ENCODE measurements at regions not wholly inside any gene's neighbourhood (a gene's known extent, or its start where the extent isn't known, plus 50 kb on each side); places are given as distances from the start of the nearest gene placed in this dataset.

- Histone ChIP-seq H3K36me3 (ENCODE audit: control insufficient read depth, insufficient read depth, low read length) (no peaks in the 10 kb centered on the region), H3K4me3 (ENCODE audit: low read depth, low read length) (no peak overlapping the region), H3K27me3 (ENCODE audit: control insufficient read depth, insufficient read depth, low read length) (no peaks in the 10 kb centered on the region)
- no peak for TF ChIP-seq CTCF (IDR thresholded peaks at IDR 0.05; ENCODE audit: insufficient read depth, low read length, poor library complexity, severe bottlenecking)
- DNase-seq (ENCODE audit: low read depth) = no peak
Measured at GRCh38 chr4:33518856-33519255, 2725.5 kb downstream of the ARAP2 start.

- no peak for DNase-seq (ENCODE audit: low read depth)
- TF ChIP-seq CTCF (IDR thresholded peaks at IDR 0.05; ENCODE audit: insufficient read depth, low read length, poor library complexity, severe bottlenecking) = no peak
- no peak overlapping the region for H3K4me3 ChIP-seq (ENCODE audit: low read depth, low read length)
- H3K27me3 ChIP-seq (ENCODE audit: control insufficient read depth, insufficient read depth, low read length) = no peaks in the 10 kb centered on the region
- no peaks in the 10 kb centered on the region for H3K36me3 ChIP-seq (ENCODE audit: control insufficient read depth, insufficient read depth, low read length)
Measured at GRCh38 chr4:33532821-33533220, 2711.5 kb downstream of the ARAP2 start.

DNA sequence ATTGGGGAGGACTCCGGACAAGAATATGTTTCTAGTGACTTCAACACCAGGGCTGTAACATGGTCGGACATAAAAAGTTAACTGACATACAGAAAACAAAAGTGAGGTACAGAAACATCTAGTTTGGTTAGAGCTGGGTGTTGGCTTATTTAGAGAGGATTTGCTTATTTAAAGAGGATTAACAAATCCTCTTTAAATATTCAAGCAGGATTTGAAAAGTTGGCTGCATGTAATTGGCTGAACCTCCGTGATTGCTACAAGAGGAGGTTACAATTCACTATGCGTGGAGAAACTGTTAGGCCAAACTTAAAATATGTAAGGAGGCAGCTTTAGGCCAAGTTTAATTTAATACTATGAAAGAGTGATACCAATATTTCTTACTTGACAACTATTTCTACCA, 2707.4 kb downstream of the ARAP2 start:
- Histone ChIP-seq H3K4me3 (ENCODE audit: low read depth, low read length) (no peak overlapping the region), H3K36me3 (ENCODE audit: control insufficient read depth, insufficient read depth, low read length) (no peaks in the 10 kb centered on the region), H3K27me3 (ENCODE audit: control insufficient read depth, insufficient read depth, low read length) (no peaks in the 10 kb centered on the region)
- no peak for TF ChIP-seq CTCF (IDR thresholded peaks at IDR 0.05; ENCODE audit: insufficient read depth, low read length, poor library complexity, severe bottlenecking)
- no peak for DNase-seq (ENCODE audit: low read depth)

GRCh38 chr4:33537527-33537926, 2706.8 kb downstream of the ARAP2 start:
- no peak overlapping the region for H3K4me3 ChIP-seq (ENCODE audit: low read depth, low read length)
- no peaks in the 10 kb centered on the region for H3K36me3 ChIP-seq (ENCODE audit: control insufficient read depth, insufficient read depth, low read length)
- TF ChIP-seq CTCF (IDR thresholded peaks at IDR 0.05; ENCODE audit: insufficient read depth, low read length, poor library complexity, severe bottlenecking) = no peak
- H3K27me3 ChIP-seq (ENCODE audit: control insufficient read depth, insufficient read depth, low read length) = no peaks in the 10 kb centered on the region
- no peak for DNase-seq (ENCODE audit: low read depth)

GRCh38 chr4:33543941-33544450, 2700.3 kb downstream of the ARAP2 start:
- TF ChIP-seq CTCF (IDR thresholded peaks at IDR 0.05; ENCODE audit: insufficient read depth, low read length, poor library complexity, severe bottlenecking) = no peak
- no peaks in the 10 kb centered on the region for H3K27me3 ChIP-seq (ENCODE audit: control insufficient read depth, insufficient read depth, low read length)
- no peak for DNase-seq (ENCODE audit: low read depth)

DNA sequence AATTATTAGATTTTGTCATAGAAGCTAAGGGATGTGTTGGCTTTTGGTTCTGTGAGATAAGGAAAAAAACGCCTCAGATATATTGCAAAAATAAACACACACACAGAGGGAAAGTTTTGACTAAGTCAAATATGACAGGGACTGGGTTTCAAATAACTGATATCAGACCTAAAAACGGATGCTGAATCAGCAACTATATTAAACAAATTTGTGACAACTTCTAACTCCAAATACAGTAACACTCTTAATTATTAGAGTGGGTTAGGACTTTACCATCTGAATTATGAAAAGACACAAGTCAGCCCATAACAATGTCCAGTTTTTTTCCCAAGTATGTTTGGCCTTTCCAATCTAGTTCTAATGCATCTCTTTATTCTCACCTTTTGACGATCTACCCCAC, 2693.1 kb downstream of the ARAP2 start:
- H3K36me3 ChIP-seq (ENCODE audit: control insufficient read depth, insufficient read depth, low read length) = no peaks in the 10 kb centered on the region
- H3K27me3 ChIP-seq (ENCODE audit: control insufficient read depth, insufficient read depth, low read length) = no peaks in the 10 kb centered on the region
- H3K4me3 ChIP-seq (ENCODE audit: low read depth, low read length) = no peak overlapping the region
- no peak for DNase-seq (ENCODE audit: low read depth)
- TF ChIP-seq CTCF (IDR thresholded peaks at IDR 0.05; ENCODE audit: insufficient read depth, low read length, poor library complexity, severe bottlenecking) = no peak

More at GRCh38 chr4:33543941-33544450, 2700.3 kb downstream of the ARAP2 start:
- Histone ChIP-seq H3K36me3 (ENCODE audit: control insufficient read depth, insufficient read depth, low read length) (no peaks in the 10 kb centered on the region), H3K4me3 (ENCODE audit: low read depth, low read length) (no peak overlapping the region)

All from kidney epithelial cell (primary cell).